HCT116 (cell line): ENCODE measurements at regions not wholly inside any gene's neighbourhood (a gene's known extent, or its start where the extent isn't known, plus 50 kb on each side); places are given as distances from the start of the nearest gene placed in this dataset.

Experiments used
- ATAC-seq: fragments of 200-7000 bp; cut with Tn5 transposase; 2 replicates; pipeline ENCODE4 v1.9.1; 2020; ENCODE audit warnings: mild to moderate bottlenecking, moderate library complexity
- BruUV-seq: library from RNA; stranded (reverse); fragments of 400-500 nt; replicated peaks from 2 replicates; lab custom pipeline; 2021; lab: Mats Ljungman, UMichigan
- CTCF ChIA-PET: fragments of 300-600 bp; sonication (Branson Sonifier 250); formaldehyde crosslinking; loops from one replicate; lab custom pipeline; 2021; ENCODE audit warnings: antibody characterized with exemption; lab: Charles Lee
- POLR2A ChIA-PET: fragments of 300-600, 350-600 bp; sonication (Branson Sonifier 250); formaldehyde crosslinking; loops from one replicate; lab custom pipeline; 2021; ENCODE audit warnings: antibody characterized with exemption; lab: Charles Lee
- RAD21 ChIA-PET, 2 experiments: fragments of 300-600 bp; sonication (Branson Sonifier 250); formaldehyde crosslinking; loops; one replicate each; lab custom pipeline; 2023; ENCODE audit warnings: low total read pairs in 2 of 2; ENCODE audit not compliant: uncharacterized antibody in 2 of 2, unreplicated experiment in 2 of 2, low non-redundant PET in 1 of 2; lab: Charles Lee
- DNase-seq: peaks from one replicate; pipeline ENCODE4 v3.0.0-alpha.2; 2010; ENCODE audit warnings: low read depth, low spot score
- H2AFZ ChIP-seq: fragments of 200-600 bp; shearing (Covaris generic), sonication (generic); 2 replicates; pipeline ENCODE4 v1.6.1; 2017; ENCODE audit warnings: low read depth, mixed run types, mixed read lengths, antibody characterized with exemption, low read length; ENCODE audit not compliant: poor library complexity, severe bottlenecking
- H3K27ac ChIP-seq: 2 replicates; pipeline ENCODE4 v1.5.1; 2012; ENCODE audit warnings: low read depth, low read length
- H3K27me3 ChIP-seq: fragments of 200-600 bp; sonication (generic); 2 replicates; pipeline ENCODE4 v1.6.1; 2016; ENCODE audit warnings: mixed run types, low read length, mixed read lengths; ENCODE audit not compliant: insufficient read depth
- H3K36me3 ChIP-seq, 2 experiments: fragments of 200-500 bp in 1 of 2; fragments of 200-600 bp in 1 of 2; sonication (Bioruptor generic) in 1 of 2; sonication (generic) in 1 of 2; 2 replicates each; pipeline versions ENCODE4 v1.5.1 to v1.6.1; 2014 to 2016; ENCODE audit warnings: low read length in 2 of 2, inconsistent platforms in 1 of 2, mixed read lengths in 1 of 2, mixed run types in 1 of 2; ENCODE audit not compliant: insufficient read depth in 2 of 2, control insufficient read depth in 1 of 2
- H3K4me1 ChIP-seq, 2 experiments: fragments of 200-600 bp in 1 of 2; sonication (generic) in 1 of 2; 2 replicates each; pipeline versions ENCODE4 v1.5.1 to v1.6.1; 2012 to 2017; ENCODE audit warnings: low read length in 2 of 2, inconsistent platforms in 1 of 2, mild to moderate bottlenecking in 1 of 2, mixed read lengths in 1 of 2, mixed run types in 1 of 2, moderate library complexity in 1 of 2; ENCODE audit not compliant: insufficient read depth in 2 of 2, control insufficient read depth in 1 of 2
- H3K4me2 ChIP-seq: fragments of 200-600 bp; sonication (generic); 2 replicates; pipeline ENCODE4 v1.6.1; 2017; ENCODE audit warnings: mixed run types, low read length, mixed read lengths
- H3K4me3 ChIP-seq, 2 experiments: fragments of 200-600 bp in 1 of 2; sonication (generic) in 1 of 2; replicated peaks in 1 of 2; 2 replicates each; pipeline ENCODE4 v1.5.1; 2011 to 2016; ENCODE audit warnings: low read length in 2 of 2, control low read depth in 1 of 2, low read depth in 1 of 2, mild to moderate bottlenecking in 1 of 2, mixed read lengths in 1 of 2, mixed run types in 1 of 2
- H3K79me2 ChIP-seq: fragments of 200-600 bp; sonication (generic); 2 replicates; pipeline ENCODE4 v1.6.1; 2017; ENCODE audit warnings: mild to moderate bottlenecking, mixed run types, low read length, moderate library complexity, mixed read lengths; ENCODE audit not compliant: insufficient read depth
- H3K9ac ChIP-seq: fragments of 200-600 bp; sonication (generic); 2 replicates; pipeline ENCODE4 v1.6.1; 2016; ENCODE audit warnings: low read length, mixed read lengths
- H3K9me2 ChIP-seq: fragments of 200-600 bp; sonication (generic), shearing (Covaris generic); 2 replicates; pipeline ENCODE4 v1.6.1; 2017; ENCODE audit warnings: mixed run types, mild to moderate bottlenecking, moderate library complexity; ENCODE audit not compliant: insufficient read depth
- H3K9me3 ChIP-seq, 2 experiments: fragments of 200-500 bp in 1 of 2; fragments of 200-600 bp in 1 of 2; sonication (Bioruptor generic) in 1 of 2; sonication (generic) in 1 of 2; 2 replicates each; pipeline ENCODE4 v1.6.1; 2014 to 2017; ENCODE audit warnings: low read length in 2 of 2, mixed read lengths in 2 of 2, inconsistent platforms in 1 of 2, low read depth in 1 of 2, mild to moderate bottlenecking in 1 of 2, mixed run types in 1 of 2, moderate library complexity in 1 of 2; ENCODE audit not compliant: control insufficient read depth in 1 of 2, insufficient read depth in 1 of 2
- H4K20me1 ChIP-seq: fragments of 200-600 bp; sonication (generic), shearing (Covaris generic); 2 replicates; pipeline ENCODE4 v1.6.1; 2017; ENCODE audit warnings: mixed run types, mild to moderate bottlenecking, moderate library complexity; ENCODE audit not compliant: insufficient read depth
- CBX3 ChIP-seq: IDR thresholded peaks from 2 replicates; pipeline ENCODE4 v1.6.1; 2012; ENCODE audit warnings: low read depth
- CEBPB ChIP-seq: IDR thresholded peaks from 2 replicates; pipeline ENCODE4 v1.6.1; 2012; ENCODE audit warnings: low read depth
- ELF1 ChIP-seq: IDR thresholded peaks from 2 replicates; pipeline ENCODE4 v1.6.1; 2012; ENCODE audit warnings: low read depth, borderline replicate concordance
- EZH2phosphoT487 ChIP-seq: fragments of 200-600 bp; IDR thresholded peaks from 2 replicates; pipeline ENCODE4 v1.6.1; 2018; ENCODE audit warnings: antibody characterized with exemption, borderline replicate concordance
- POLR2A ChIP-seq: IDR thresholded peaks from 2 replicates; pipeline ENCODE4 v1.7.0; 2011; ENCODE audit warnings: borderline replicate concordance; ENCODE audit not compliant: insufficient read depth, insufficient read length; ENCODE audit errors: extremely low read depth
- SIN3A ChIP-seq: IDR thresholded peaks from 2 replicates; pipeline ENCODE4 v1.6.1; 2012; ENCODE audit warnings: low read depth
- SP1 ChIP-seq: IDR thresholded peaks from 2 replicates; pipeline ENCODE4 v1.6.1; 2012; ENCODE audit warnings: low read depth
- SRF ChIP-seq: IDR thresholded peaks from 2 replicates; pipeline ENCODE4 v1.6.1; 2012; ENCODE audit warnings: low read depth
- TCF7L2 ChIP-seq: IDR thresholded peaks from 2 replicates; pipeline ENCODE4 v1.7.0; 2011; ENCODE audit warnings: borderline replicate concordance, inconsistent platforms; ENCODE audit not compliant: insufficient read depth, insufficient read length; ENCODE audit errors: extremely low read depth
- YY1 ChIP-seq: IDR thresholded peaks from 2 replicates; pipeline ENCODE4 v1.6.1; 2011; ENCODE audit warnings: low read length, low read depth, moderate library complexity, mild to moderate bottlenecking; ENCODE audit not compliant: insufficient replicate concordance; ENCODE audit errors: extremely low read depth
- ZFX ChIP-seq: fragments of 450-650 bp; IDR thresholded peaks from 2 replicates; pipeline ENCODE4 v1.6.1; 2017
- ZNF274 ChIP-seq: fragments of 200-500 bp; sonication (Bioruptor generic); IDR thresholded peaks from 2 replicates; pipeline ENCODE4 v1.6.1; 2014; ENCODE audit warnings: mild to moderate bottlenecking, low read depth, low read length, inconsistent platforms
- intact Hi-C: fragments of 100-400 bp; cut with micrococcal nuclease; formaldehyde crosslinking; loops from 2 replicates; pipeline ENCODE4 v1.10.0; 2022
- TF ChIP-seq, protein P1 (sequence below): IDR thresholded peaks from 2 replicates; pipeline ENCODE4 v1.6.1; 2012
- TF ChIP-seq, protein P2 (sequence below): IDR thresholded peaks from 2 replicates; pipeline ENCODE4 v1.6.1; 2012; ENCODE audit warnings: low read depth
- TF ChIP-seq, protein P3 (sequence below): IDR thresholded peaks from 2 replicates; pipeline ENCODE4 v1.6.1; 2012
- TF ChIP-seq, protein P4 (sequence below): IDR thresholded peaks from 2 replicates; pipeline ENCODE4 v1.6.1; 2011; ENCODE audit warnings: mild to moderate bottlenecking, low read length, moderate library complexity; ENCODE audit not compliant: insufficient replicate concordance; ENCODE audit errors: extremely low read depth
- TF ChIP-seq, protein P5 (sequence below), 3 experiments: fragments of 200-600 bp in 1 of 3; sonication (generic) in 1 of 3; IDR thresholded peaks in 2 of 3; conservative IDR thresholded peaks in 1 of 3; 2 replicates each; pipeline ENCODE4 v1.5.1; 2012 to 2017; ENCODE audit warnings: low read depth in 2 of 3, low read length in 2 of 3, antibody characterized with exemption in 1 of 3, borderline replicate concordance in 1 of 3, control low read depth in 1 of 3, mild to moderate bottlenecking in 1 of 3, mixed read lengths in 1 of 3, mixed run types in 1 of 3, moderate library complexity in 1 of 3; ENCODE audit not compliant: insufficient read depth in 1 of 3

DNA sequence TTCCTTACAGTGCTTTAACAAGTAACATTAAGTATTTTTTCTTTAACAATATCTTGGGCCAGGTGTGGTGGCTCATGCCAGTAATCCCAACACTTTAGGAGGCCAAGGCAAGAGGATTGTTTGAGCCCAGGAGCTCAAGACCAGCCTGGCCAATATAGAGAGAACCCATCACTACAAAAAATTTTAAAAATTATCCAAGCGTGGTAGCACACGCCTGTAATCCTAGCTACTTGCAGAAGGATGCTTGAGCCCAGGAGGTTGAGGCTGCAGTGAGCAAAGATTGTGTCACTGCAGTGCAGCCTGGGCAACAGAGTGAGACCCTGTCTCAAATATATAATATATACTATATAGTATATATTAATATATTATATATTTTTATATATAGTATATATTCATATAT is 162.2 kb downstream of the ZNF674 start:
- CTCF ChIA-PET = no interaction called here
- Histone ChIP-seq H3K27me3 (no peaks in the 10 kb centered on the region), H3K79me2 (no peaks in the 10 kb centered on the region), H2AFZ (peak overlapping the region; percentile 35), H3K27ac (no peak overlapping the region), H3K4me1 (peaks cover 0 to 7% of the 10 kb centered on the region in 2 experiments; a peak in 1 of 4 replicates)
- DNase-seq = no peak
- RAD21 ChIA-PET = no interaction called here
- no TSS peak for BruUV-seq
- TF ChIP-seq EZH2phosphoT487 (no peak), ELF1 (no peak), ZNF274 (no peak), ZFX (no peak), SP1 (no peak), YY1 (no peak), TCF7L2 (no peak), CBX3 (no peak), POLR2A (no peak), SRF (no peak), CEBPB (no peak), SIN3A (no peak)
- TF ChIP-seq, protein P1, sequence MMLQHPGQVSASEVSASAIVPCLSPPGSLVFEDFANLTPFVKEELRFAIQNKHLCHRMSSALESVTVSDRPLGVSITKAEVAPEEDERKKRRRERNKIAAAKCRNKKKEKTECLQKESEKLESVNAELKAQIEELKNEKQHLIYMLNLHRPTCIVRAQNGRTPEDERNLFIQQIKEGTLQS = no peak
- TF ChIP-seq, protein P2, sequence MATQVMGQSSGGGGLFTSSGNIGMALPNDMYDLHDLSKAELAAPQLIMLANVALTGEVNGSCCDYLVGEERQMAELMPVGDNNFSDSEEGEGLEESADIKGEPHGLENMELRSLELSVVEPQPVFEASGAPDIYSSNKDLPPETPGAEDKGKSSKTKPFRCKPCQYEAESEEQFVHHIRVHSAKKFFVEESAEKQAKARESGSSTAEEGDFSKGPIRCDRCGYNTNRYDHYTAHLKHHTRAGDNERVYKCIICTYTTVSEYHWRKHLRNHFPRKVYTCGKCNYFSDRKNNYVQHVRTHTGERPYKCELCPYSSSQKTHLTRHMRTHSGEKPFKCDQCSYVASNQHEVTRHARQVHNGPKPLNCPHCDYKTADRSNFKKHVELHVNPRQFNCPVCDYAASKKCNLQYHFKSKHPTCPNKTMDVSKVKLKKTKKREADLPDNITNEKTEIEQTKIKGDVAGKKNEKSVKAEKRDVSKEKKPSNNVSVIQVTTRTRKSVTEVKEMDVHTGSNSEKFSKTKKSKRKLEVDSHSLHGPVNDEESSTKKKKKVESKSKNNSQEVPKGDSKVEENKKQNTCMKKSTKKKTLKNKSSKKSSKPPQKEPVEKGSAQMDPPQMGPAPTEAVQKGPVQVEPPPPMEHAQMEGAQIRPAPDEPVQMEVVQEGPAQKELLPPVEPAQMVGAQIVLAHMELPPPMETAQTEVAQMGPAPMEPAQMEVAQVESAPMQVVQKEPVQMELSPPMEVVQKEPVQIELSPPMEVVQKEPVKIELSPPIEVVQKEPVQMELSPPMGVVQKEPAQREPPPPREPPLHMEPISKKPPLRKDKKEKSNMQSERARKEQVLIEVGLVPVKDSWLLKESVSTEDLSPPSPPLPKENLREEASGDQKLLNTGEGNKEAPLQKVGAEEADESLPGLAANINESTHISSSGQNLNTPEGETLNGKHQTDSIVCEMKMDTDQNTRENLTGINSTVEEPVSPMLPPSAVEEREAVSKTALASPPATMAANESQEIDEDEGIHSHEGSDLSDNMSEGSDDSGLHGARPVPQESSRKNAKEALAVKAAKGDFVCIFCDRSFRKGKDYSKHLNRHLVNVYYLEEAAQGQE = no peak
- TF ChIP-seq, protein P3, sequence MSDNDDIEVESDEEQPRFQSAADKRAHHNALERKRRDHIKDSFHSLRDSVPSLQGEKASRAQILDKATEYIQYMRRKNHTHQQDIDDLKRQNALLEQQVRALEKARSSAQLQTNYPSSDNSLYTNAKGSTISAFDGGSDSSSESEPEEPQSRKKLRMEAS = no peak
- TF ChIP-seq, protein P4, sequence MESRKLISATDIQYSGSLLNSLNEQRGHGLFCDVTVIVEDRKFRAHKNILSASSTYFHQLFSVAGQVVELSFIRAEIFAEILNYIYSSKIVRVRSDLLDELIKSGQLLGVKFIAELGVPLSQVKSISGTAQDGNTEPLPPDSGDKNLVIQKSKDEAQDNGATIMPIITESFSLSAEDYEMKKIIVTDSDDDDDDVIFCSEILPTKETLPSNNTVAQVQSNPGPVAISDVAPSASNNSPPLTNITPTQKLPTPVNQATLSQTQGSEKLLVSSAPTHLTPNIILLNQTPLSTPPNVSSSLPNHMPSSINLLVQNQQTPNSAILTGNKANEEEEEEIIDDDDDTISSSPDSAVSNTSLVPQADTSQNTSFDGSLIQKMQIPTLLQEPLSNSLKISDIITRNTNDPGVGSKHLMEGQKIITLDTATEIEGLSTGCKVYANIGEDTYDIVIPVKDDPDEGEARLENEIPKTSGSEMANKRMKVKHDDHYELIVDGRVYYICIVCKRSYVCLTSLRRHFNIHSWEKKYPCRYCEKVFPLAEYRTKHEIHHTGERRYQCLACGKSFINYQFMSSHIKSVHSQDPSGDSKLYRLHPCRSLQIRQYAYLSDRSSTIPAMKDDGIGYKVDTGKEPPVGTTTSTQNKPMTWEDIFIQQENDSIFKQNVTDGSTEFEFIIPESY = no peak
- TF ChIP-seq, protein P5, sequence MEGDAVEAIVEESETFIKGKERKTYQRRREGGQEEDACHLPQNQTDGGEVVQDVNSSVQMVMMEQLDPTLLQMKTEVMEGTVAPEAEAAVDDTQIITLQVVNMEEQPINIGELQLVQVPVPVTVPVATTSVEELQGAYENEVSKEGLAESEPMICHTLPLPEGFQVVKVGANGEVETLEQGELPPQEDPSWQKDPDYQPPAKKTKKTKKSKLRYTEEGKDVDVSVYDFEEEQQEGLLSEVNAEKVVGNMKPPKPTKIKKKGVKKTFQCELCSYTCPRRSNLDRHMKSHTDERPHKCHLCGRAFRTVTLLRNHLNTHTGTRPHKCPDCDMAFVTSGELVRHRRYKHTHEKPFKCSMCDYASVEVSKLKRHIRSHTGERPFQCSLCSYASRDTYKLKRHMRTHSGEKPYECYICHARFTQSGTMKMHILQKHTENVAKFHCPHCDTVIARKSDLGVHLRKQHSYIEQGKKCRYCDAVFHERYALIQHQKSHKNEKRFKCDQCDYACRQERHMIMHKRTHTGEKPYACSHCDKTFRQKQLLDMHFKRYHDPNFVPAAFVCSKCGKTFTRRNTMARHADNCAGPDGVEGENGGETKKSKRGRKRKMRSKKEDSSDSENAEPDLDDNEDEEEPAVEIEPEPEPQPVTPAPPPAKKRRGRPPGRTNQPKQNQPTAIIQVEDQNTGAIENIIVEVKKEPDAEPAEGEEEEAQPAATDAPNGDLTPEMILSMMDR (IDR thresholded peaks at IDR 0.05 in 2 of 3, conservative IDR thresholded peaks at IDR 0.05 in 1 of 3; ENCODE audit: borderline replicate concordance in 1 of 3, insufficient read depth in 1 of 3, low read depth in 2 of 3, low read length in 2 of 3) = no peak
- TF ChIP-seq, all 23 proteins: peak for 0
- intact Hi-C loops = no loop called here
- H3K9me2 ChIP-seq = no peaks in the 10 kb centered on the region
- no peak overlapping the region for H3K4me3 ChIP-seq
- peaks cover 0 to 5% of the 10 kb centered on the region in 2 experiments; a peak in 1 of 4 replicates for H3K9me3 ChIP-seq
- no peak for ATAC-seq
- H4K20me1 ChIP-seq = no peaks in the 10 kb centered on the region
- POLR2A ChIA-PET = no interaction called here
- no peak overlapping the region for H3K9ac ChIP-seq
- H3K4me2 ChIP-seq = no peak overlapping the region
- no peaks in the 10 kb centered on the region for H3K36me3 ChIP-seq
